Stimulated activated naive CD8-positive, alpha-beta T cell treated with anti-CD3 and anti-CD28 coated beads, Interleukin-15, Interleukin-2, amounts not matched to agents 100 U/mL and 50 U/mL, for 24 hours (primary cell): ENCODE measurements at regions not wholly inside any gene's neighbourhood (a gene's known extent, or its start where the extent isn't known, plus 50 kb on each side); places are given as distances from the start of the nearest gene placed in this dataset.

Source experiments
- ATAC-seq: fragments of 150-1000 bp; cut with Tn5 transposase; one replicate; pipeline ENCODE4 v1.10.0; 2021
- DNase-seq: peaks from one replicate; pipeline ENCODE4 v3.0.0; 2021

GRCh38 chr16:86913886-86914285, 335.5 kb downstream of the FOXL1 start:
- DNase-seq: no peak
- no peak for ATAC-seq

DNA sequence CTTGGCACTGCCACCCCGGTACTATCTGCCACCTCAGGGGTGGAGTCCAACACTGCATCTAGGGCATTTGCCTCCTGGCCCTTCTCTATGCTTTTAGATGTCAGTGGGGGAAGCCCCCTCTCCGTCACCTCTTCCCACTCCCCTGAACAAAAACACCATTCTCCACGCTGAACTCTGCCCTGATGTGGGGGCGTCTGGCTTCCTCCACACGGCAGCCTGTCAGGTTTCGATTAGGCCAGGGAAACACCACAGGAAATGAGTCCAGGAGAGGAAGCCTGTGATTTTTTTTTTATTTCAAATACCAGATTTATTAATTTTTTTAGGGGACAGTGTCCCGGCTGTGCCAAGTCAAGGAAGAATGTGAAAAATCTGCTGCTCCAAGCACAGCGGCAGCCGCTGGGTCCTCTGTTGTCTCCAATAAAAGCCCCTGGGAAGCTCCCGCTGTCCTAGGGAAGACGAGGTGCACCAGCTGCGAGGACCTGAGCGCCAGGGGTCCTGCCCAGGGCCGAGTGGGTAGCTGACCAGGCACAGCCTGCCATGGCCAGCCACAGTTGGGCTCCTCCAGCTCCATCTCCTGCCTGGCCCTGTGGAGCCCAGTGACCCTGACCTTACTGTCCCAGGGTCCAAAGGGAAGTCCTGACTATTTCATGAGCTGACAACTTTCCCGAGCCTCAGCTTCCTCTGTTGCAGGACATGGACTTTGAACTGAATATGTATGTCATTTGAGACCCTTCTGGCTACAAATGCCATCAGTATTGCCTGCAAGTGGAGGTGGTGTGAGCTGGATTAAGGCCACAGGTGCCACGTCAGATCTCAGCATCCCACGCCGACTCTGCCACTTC, 336.7 kb downstream of the FOXL1 start:
- ATAC-seq: no peak
- no peak for DNase-seq

- DNase-seq: no peak
- no peak for ATAC-seq
Observed at GRCh38 chr16:86917471-86918365, 339.4 kb downstream of the FOXL1 start.

DNA sequence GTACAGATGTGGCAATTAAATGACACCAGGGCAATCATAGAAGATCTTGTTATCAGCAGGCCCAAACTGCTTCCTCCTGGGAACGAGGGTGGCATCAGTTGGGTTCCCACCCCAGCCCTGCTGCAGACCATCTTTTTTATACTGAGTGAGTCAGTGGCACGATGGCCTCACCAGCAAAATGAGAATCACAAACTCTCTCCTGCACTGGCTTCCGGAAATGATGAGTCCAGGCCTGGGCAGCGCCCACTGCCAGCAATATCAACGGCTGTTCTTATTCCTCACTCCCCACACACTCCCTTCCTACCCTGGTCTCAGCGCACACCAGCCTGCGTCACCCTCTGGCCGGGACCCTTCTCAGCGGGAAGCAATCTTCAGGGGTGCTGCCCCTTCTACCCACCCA, 340.3 kb downstream of the FOXL1 start:
- no peak for ATAC-seq
- DNase-seq: no peak

DNA sequence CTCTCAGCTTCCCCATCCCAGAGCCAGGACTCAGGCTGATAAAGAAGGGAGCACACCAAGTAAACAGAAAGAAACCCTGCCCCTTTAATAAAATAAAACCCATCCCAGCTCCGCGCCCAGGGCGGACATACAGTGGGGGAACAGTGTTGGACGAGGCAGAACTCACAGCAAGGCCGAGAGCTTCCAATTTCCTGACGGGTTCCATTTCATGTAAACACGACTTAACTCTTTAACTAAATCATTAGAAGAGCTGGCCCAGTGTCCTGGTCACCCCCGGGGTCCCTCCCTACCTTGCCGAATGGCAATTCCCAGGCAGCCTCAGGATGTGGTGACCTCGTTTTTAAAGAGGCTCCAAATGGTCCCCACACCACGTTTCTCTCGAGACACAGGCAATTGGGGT, 340.7 kb downstream of the FOXL1 start:
- ATAC-seq: no peak
- no peak for DNase-seq

GRCh38 chr16:86919578-86920305, 341.4 kb downstream of the FOXL1 start:
- ATAC-seq (no peak), DNase-seq (no peak)

DNA sequence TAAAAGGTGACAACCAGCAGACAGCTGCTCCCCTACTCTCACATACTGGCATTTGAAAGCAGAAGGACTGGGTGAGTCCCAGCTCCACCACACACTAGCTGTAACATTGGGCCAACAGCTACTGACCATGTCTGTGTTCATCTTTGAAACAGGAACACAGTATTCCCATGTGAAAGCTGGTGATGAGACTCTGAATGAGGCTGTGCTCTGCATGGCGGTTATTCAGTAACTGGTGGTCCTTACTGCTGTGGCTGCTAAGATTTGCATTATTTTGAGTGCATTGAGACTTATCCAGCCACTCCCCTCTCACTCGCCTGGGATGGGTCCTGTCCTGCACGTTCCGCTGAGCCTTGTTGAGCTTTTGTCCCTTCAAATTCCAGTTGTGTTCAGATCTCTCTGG, 342.9 kb downstream of the FOXL1 start:
- no peak for ATAC-seq

DNA sequence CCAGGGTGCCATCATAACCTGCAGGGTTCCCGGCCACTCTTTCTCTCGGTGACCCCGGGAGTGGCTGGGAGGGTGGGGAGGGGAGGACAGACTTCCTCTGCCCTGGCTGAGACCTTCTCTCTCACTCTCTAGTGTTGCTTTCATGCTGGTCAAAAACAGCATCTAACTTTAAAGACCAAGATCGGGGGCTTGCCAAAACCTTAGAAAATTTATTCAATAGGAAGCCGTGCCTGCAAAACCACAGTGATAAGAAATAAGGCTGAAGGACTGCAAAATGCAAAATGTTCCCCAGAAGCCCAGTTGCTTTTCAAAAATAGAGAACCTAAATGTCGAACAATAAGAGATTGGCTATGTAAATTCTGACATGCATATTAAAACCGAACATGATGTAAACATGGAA, 344.0 kb downstream of the FOXL1 start:
- DNase-seq (no peak), ATAC-seq (no peak)

More for the DNA sequence above, 342.9 kb downstream of the FOXL1 start:
- DNase-seq: no peak

- DNase-seq: no peak
- no peak for ATAC-seq
Observed at GRCh38 chr16:86923656-86924055, 345.3 kb downstream of the FOXL1 start.

DNA sequence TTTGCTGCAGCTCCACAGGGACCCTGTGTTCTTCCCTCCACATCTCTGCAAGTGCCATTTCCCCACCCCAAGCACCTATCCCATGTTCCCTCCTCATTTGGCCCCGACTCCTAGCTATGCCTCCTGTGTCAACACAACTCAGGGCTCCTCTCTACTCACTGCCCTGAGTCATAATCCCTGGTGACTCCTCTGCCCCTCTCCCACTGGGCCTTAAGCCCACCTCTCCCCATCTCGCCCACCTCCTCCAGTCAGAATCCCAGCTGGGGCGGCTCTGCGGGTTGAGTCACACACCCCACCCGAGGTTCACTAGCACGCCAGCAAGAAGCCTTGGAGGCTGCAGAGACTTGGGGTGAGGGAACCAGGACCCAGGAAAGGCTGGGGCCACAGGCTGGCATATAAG, 346.2 kb downstream of the FOXL1 start:
- DNase-seq (no peak), ATAC-seq (no peak)

- DNase-seq: no peak
- no peak for ATAC-seq
Observed at GRCh38 chr16:86925067-86925791, 346.9 kb downstream of the FOXL1 start.

- no peak for ATAC-seq
- no peak for DNase-seq
Observed at GRCh38 chr16:86926181-86927094, 348.1 kb downstream of the FOXL1 start.

DNA sequence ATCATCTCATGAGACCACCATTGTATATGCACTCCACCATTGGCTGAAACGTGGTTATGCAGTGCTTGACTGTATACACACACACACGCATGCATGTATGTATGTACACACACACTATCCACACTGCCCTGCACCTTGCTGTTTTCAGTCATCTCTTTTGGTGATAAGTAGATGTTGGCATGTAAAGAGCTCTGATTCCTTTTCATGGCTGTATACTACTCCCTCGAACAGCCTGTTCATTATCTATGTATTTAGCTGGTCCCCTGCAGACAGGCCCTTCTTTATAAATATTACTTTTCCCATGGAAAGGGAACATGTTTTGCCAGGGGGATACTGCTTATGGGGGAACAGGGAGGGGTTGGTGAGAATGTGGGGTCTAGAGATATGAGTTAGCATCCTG, 349.4 kb downstream of the FOXL1 start:
- ATAC-seq: no peak
- no peak for DNase-seq

DNA sequence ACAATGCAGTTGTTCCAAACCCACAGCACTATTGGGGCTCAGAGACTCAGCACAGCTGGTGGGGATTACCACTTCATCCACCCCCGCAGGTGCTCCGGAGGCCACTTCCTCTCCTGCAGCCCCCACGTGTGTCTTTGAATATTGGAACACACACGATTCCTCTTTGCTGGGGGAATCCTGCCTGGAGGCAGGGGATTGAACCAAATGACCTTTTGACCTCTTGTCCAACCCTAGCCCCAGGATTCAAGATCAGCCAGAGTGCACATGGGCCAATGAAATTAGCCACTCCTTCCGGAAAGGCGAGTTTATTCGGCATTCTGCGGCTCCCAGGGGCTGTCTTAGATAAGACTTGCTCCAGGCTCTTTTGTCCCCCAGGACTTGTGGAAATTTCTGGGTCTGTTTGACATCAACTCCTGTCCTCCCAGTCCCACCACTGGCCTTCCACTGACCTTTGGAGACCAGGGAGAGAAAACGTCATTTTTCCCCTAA, 350.2 kb downstream of the FOXL1 start:
- DNase-seq: no peak
- ATAC-seq: no peak

DNA sequence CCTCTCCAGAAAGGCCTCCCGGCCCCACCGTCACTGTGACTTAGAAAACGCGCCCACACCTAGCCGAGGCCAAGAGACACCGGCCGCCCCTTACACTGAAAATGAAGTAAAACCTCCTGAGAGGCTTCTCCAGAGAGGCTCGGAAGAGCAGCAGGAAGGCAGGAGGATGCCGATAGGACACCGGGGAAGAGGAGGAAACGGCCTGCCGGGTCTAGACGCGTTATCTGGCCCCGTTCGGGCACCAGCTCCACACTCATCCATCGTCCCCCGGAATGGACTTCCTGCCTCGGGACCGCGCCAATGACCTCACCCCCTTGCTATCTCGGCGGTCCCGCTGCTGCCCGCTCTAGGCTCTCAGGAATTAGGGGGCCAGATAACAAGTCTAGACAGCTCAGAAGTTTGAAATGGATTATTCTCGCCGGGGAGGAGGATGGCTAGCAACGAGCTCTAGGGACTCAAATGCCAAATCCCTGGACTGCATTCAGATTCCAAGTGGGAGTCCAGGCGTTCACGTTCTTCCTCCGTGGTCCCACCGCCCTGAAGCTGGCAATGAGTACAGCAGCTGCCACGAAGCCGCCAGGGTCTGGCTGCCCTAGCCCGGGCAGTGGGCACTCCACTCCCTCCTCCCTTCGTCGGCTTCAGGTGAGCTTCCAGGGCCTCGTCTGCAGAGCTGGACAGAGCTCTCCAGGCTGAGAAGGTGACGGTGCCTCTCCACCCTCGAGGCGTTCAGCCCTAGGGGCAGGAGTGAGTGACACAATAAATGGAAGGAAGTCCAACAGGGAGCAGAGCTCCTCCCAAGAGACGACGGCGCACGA, 350.9 kb downstream of the FOXL1 start:
- ATAC-seq (no peak), DNase-seq (no peak)

GRCh38 chr16:86930001-86930400, 351.7 kb downstream of the FOXL1 start:
- no peak for DNase-seq
- ATAC-seq: no peak

DNA sequence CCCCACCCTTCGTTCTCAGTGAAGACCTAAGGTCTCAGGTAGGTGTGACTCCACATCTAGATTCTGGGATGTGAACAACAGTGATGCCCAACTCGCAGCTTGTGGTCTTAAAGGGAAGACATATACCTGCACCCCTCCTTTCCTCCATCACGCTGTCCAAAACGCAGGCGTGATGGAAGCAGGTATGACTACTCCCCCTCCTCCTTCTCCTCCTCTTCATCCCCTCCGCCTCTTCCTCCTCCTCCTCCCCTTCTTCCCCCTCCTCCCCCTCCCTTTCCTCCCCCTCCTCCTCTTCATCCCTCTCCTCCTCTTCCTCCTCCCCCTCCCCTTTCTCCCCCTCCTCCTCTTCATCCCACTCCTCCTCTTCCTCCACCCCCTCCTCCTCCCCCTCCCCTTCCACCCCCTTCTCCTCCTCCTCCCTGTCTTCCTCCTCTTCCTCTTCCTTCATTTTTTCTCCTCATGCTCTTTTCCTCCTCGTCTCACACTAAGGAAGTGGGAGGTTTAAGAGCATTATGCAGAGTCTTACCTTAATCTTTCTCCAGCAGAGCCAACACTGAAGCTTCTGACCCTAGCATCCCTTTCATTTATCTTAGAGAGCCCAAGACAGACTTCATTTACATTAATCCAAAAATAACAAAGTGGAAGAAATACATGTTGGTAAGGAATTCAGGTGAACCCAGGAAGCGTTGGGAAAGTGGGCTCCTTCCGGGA, 352.5 kb downstream of the FOXL1 start:
- no peak for ATAC-seq
- no peak for DNase-seq

- ATAC-seq (no peak), DNase-seq (no peak)
Observed at GRCh38 chr16:86931410-86931941, 353.1 kb downstream of the FOXL1 start.
